Skeletal muscle tissue (tissue), 3 donors: ENCODE measurements at regions not wholly inside any gene's neighbourhood (a gene's known extent, or its start where the extent isn't known, plus 50 kb on each side); places are given as distances from the start of the nearest gene placed in this dataset.
"Not testable (repeated sequence)": the region's sequence is repeated elsewhere in the genome, so short reads cannot be mapped to it uniquely, and the experiment has no call there.

Source experiments
- H3K27ac ChIP-seq: one replicate; pipeline ENCODE4 v1.7.0; 2013; ENCODE audit warnings: mild to moderate bottlenecking, low read depth, low read length, inconsistent platforms
- H3K27me3 ChIP-seq, 3 donors: one replicate each; pipeline ENCODE4 v1.7.0; 2013; ENCODE audit warnings: low read length in 3 of 3; ENCODE audit not compliant: control insufficient read depth in 3 of 3, insufficient read depth in 3 of 3
- H3K36me3 ChIP-seq, 3 donors: one replicate each; pipeline ENCODE4 v1.7.0; 2013; ENCODE audit warnings: low read length in 3 of 3; ENCODE audit not compliant: control insufficient read depth in 3 of 3, insufficient read depth in 3 of 3
- H3K4me1 ChIP-seq, 3 donors: one replicate each; pipeline ENCODE4 v1.7.0; 2013; ENCODE audit warnings: low read length in 3 of 3, mild to moderate bottlenecking in 3 of 3; ENCODE audit not compliant: control insufficient read depth in 3 of 3, insufficient read depth in 3 of 3
- H3K4me3 ChIP-seq, 3 donors: one replicate each; pipeline ENCODE4 v1.7.0; 2013; ENCODE audit warnings: low read length in 3 of 3
- H3K9ac ChIP-seq, 3 donors: one replicate each; pipeline ENCODE4 v1.7.0; 2013; ENCODE audit warnings: low read length in 3 of 3, mild to moderate bottlenecking in 3 of 3, moderate library complexity in 2 of 3, low read depth in 1 of 3
- H3K9me3 ChIP-seq, 3 donors: one replicate each; pipeline ENCODE4 v1.7.0; 2013; ENCODE audit warnings: low read length in 3 of 3; ENCODE audit not compliant: control insufficient read depth in 3 of 3
- donor health status: Osteomylitis.

DNA sequence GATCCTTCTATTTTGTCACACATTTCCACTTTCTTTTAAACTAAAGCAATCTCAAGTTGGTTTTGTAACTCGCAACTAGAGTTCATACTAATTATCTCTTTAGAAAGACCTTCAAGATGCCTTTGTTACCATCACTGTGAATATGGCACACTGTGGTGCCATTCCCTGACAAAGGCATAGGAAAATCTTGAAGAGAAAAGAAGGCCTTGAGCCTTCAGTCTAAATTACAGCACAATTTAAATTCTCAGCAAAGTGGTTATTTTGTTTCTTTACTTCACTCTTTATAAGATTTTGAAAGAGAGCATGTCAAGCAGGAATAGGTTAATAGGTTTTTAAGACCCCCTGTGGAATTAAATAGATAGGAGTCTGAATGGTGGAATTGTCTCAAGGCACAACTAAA is 89.0 kb upstream of the BANK1 start:
- Histone ChIP-seq H3K36me3 (no peaks in the 10 kb centered on the region), H3K9ac (no peak overlapping the region), H3K27ac (no peak overlapping the region), H3K4me1 (no peaks in the 10 kb centered on the region), H3K4me3 (no peak overlapping the region), H3K27me3 (no peaks in the 10 kb centered on the region), H3K9me3 (peaks cover 0 to 1% (median 0%) of the 10 kb centered on the region in 3 donors)

DNA sequence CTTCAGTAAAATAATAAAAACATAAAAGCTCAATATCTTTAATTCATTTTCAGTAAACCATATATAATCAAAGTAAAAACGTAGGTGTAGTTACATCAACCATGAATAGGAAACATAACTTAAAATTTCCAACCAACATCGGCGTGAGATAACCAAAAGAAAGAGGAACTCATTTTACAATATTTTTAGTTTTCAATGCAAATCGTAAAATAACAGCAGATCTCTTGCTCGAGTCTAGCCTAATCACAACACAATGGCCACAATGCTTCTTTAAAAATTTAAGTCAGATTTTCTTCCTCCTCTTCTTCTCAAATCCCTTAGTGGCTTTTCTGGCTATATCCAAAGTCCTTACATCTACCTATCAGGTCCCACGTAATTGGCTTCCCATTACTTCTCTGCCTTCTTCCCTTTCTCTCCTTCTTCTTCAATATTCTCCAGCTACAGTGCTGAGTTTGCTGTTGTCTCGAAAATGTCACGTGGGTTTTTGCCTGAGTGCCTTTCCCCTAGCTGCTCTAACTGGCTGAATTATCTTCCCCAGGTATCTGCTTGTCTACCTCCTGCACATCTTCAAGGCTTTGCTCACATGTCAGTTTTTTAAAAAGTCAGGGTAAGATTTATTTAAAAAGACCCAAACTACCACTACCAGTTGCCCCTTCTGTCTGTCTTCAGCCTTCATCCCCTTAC is 90.9 kb upstream of the BANK1 start:
- Histone ChIP-seq H3K36me3 (no peaks in the 10 kb centered on the region), H3K27me3 (no peaks in the 10 kb centered on the region), H3K27ac (no peak overlapping the region), H3K4me1 (no peaks in the 10 kb centered on the region), H3K4me3 (no peak overlapping the region), H3K9ac (no peak overlapping the region), H3K9me3 (no peaks in the 10 kb centered on the region)

DNA sequence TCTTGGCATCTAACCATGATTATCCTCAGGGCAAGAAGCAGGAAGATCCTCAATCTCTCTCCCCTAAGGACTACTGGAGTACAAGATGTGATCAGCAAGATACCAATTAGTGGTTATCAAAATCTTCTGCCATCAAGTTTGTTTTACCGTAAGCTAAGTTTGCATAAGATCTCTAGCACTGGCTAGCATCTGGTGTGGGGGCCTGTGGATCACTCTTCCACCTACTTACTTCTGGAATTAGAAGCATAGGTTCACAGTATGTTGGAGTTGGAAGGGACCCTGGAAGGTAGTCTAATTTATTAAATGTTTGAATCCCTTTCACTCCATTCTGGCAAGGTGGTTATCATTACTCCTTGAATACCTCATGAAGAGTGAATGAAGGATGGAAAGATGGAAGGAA is 93.3 kb upstream of the BANK1 start:
- no peaks in the 10 kb centered on the region for H3K27me3 ChIP-seq

DNA sequence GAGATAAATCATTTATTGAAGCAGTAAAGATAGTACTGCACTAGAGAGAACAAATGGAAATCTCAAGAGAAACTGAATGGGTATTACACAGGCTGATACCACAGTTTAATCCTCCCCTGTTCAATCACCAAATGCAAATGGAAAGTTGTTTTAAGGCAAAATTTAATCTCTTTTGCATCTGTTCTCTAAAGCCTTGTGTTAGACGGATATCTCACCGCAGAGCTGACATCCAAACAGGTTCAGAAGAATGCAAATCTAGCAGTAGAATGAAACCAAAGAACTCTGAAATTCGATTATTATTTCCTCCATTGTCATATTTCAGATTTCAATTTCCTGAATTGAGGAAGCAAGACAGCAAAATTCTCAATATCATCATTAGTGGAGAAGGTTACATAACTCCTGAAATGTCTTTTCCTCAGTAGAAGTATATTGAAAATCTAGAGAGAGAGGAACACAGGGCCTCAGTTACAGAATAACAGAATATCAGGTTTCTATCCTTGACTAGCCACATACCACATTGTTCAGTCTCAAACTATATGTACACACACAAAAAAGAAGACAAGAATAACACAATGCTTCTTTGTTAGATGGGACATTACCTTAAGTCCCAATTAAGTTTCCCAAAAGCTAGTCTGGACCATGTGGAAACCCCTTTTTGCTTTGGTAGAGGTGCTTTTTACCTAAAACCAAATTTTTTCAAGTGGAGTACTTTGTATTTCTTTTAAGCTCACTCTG is 94.1 kb upstream of the BANK1 start:
- Histone ChIP-seq H3K4me3 (no peak overlapping the region), H3K27ac (no peak overlapping the region), H3K27me3 (no peaks in the 10 kb centered on the region), H3K9me3 (no peaks in the 10 kb centered on the region), H3K36me3 (no peaks in the 10 kb centered on the region), H3K9ac (no peak overlapping the region), H3K4me1 (no peaks in the 10 kb centered on the region)

More for the DNA sequence above, 93.3 kb upstream of the BANK1 start:
- no peak overlapping the region for H3K4me3 ChIP-seq
- H3K9ac ChIP-seq, result no peak overlapping the region
- no peaks in the 10 kb centered on the region for H3K36me3 ChIP-seq
- H3K9me3 ChIP-seq, result no peaks in the 10 kb centered on the region
- no peaks in the 10 kb centered on the region for H3K4me1 ChIP-seq
- H3K27ac ChIP-seq, result no peak overlapping the region

DNA sequence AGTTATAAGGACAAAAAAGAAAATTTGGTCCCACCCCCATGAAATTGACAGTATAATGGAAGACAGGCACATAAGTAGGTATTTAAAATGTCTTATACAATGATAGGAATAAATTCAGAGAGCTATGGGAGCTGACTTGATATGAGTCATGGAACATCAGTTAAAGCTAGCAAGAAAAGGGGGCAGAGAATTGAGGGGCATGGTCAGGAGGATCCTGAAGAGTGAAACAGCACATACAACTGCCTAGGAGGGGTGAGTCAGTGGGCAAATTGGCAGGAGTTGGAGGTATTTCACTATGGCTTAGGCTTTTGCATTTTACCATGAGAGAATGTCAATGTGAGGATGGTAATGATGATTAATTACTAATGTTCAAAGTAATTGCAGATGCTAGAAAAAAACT is 95.4 kb upstream of the BANK1 start:
- H3K9me3 ChIP-seq, result no peaks in the 10 kb centered on the region
- H3K36me3 ChIP-seq, result no peaks in the 10 kb centered on the region
- H3K4me1 ChIP-seq, result no peaks in the 10 kb centered on the region
- H3K27ac ChIP-seq, result no peak overlapping the region
- H3K9ac ChIP-seq, result no peak overlapping the region
- no peak overlapping the region for H3K4me3 ChIP-seq
- no peaks in the 10 kb centered on the region for H3K27me3 ChIP-seq

DNA sequence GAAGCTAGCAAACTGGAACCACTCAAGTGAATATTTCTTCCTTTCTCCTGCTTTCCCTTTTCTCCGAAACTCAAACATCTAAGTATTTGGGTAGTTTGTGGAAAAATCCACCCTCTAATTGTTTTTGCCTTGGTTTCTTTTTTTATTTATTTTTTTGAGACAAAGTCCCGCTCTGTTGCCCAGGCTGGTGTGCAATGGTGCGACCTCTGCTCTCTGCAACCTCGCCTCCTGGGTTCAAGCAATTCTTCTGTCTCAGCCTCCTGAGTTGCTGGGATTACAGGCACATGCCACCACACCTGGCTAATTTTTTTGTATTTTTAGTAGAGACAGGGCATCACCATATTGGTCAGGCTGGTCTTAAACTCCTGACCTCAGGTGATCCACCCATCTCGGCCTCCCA is 96.1 kb upstream of the BANK1 start:
- H3K36me3 ChIP-seq, H3K27me3 ChIP-seq, H3K27ac ChIP-seq, H3K4me3 ChIP-seq, H3K9ac ChIP-seq, H3K9me3 ChIP-seq, H3K4me1 ChIP-seq: not testable (repeated sequence)

DNA sequence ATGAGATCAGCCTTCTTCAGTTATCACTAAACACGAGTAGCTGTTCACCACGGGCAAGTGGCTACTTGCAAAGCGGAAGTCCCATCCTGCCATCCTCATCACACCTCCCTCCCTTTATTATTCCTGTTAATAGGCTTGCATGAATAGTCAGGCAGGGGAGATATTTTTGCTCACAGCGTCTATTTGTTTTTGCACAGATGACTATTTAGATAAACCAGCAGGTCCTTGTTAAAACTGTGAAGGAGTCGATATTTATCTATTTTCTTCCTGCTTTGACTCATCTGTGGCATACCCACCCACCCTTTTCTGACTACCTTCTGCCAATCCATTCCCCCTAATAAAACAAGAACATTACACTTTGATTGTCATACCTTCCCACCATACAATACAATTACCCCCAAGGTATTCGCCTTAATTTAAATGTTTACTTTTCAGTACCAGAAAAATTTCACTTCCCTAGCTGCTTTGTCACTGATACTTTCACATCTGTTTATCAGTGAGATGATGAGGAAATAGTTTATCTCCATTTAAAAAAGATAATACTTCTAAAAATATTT is 96.6 kb upstream of the BANK1 start:
- Histone ChIP-seq H3K4me1 (no peaks in the 10 kb centered on the region), H3K27me3 (no peaks in the 10 kb centered on the region), H3K9ac (no peak overlapping the region), H3K27ac (no peak overlapping the region), H3K9me3 (no peaks in the 10 kb centered on the region), H3K36me3 (no peaks in the 10 kb centered on the region), H3K4me3 (no peak overlapping the region)

DNA sequence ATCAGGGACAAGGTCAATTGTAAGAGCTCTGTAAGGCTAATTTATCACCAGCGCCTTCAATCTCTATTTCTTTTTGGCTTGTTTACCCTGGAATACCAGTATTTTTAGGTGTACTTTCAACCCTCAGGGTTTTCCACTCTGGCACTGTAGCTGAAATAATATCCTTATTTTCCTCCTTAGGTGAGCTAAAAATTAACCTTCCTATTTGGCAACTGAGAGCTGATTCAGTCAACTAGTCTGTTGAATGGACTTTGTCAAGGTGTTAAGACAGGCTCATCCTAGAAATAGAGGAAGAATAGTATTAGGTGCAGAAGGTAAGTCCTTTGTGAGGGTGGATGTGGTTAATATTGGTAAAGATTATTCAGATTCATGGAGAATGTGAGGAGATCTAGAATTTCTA is 101.3 kb upstream of the BANK1 start:
- Histone ChIP-seq H3K9me3 (no peaks in the 10 kb centered on the region), H3K9ac (no peak overlapping the region), H3K4me1 (no peaks in the 10 kb centered on the region), H3K27ac (no peak overlapping the region), H3K4me3 (no peak overlapping the region), H3K36me3 (no peaks in the 10 kb centered on the region), H3K27me3 (no peaks in the 10 kb centered on the region)

DNA sequence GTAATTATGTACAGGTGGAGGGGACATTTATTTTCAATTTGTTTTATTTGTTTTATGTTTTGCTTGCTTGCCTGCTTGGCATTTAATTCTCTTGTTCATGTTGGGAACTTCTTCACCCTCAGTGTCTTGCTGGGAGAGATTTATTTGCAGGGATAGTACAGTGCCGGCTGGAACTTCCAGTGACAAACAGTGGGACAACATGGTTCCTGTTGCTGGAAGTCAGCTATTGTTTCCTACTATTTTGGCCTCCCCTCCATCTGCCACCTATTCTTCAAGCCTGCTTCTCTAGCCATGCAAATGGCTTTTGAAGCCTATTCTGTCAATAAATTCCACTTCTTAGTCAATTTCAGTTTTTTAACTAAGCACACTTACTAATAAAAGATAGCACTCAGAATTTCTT is 105.4 kb upstream of the BANK1 start:
- Histone ChIP-seq H3K9me3 (no peaks in the 10 kb centered on the region), H3K27me3 (no peaks in the 10 kb centered on the region), H3K27ac (no peak overlapping the region), H3K4me1 (no peaks in the 10 kb centered on the region), H3K9ac (no peak overlapping the region), H3K4me3 (no peak overlapping the region), H3K36me3 (no peaks in the 10 kb centered on the region)

DNA sequence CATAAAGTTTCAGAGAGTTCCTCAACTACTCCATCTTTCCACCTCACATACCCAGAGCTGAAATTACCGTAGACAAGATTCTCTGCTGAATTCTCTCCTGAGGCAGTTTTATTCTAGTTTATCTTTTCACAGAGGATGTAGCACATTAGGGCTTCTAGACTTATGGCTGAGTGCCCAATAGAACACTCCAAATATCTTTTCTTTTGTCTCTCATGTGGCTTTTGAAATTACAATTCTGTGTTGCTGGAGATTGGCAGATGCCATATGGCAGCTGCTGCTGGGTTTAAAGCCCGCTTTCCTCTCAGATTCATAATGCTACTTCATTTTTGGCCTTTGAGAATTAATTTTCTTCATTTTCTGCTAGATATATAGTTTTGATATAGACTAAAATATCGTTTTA is 107.6 kb upstream of the BANK1 start:
- Histone ChIP-seq H3K4me1 (no peaks in the 10 kb centered on the region), H3K27me3 (no peaks in the 10 kb centered on the region), H3K9ac (no peak overlapping the region), H3K9me3 (no peaks in the 10 kb centered on the region), H3K27ac (no peak overlapping the region), H3K36me3 (no peaks in the 10 kb centered on the region), H3K4me3 (no peak overlapping the region)
